HCT116 (cell line): ENCODE measurements at regions not wholly inside any gene's neighbourhood (a gene's known extent, or its start where the extent isn't known, plus 50 kb on each side); places are given as distances from the start of the nearest gene placed in this dataset.

ENCODE experiments used
- ATAC-seq: fragments of 200-7000 bp; cut with Tn5 transposase; 2 replicates; pipeline ENCODE4 v1.9.1; 2020; ENCODE audit warnings: mild to moderate bottlenecking, moderate library complexity
- BruUV-seq: library from RNA; stranded (reverse); fragments of 400-500 nt; replicated peaks from 2 replicates; lab custom pipeline; 2021; lab: Mats Ljungman, UMichigan
- CTCF ChIA-PET: fragments of 300-600 bp; sonication (Branson Sonifier 250); formaldehyde crosslinking; loops from one replicate; lab custom pipeline; 2021; ENCODE audit warnings: antibody characterized with exemption; lab: Charles Lee
- POLR2A ChIA-PET: fragments of 300-600, 350-600 bp; sonication (Branson Sonifier 250); formaldehyde crosslinking; loops from one replicate; lab custom pipeline; 2021; ENCODE audit warnings: antibody characterized with exemption; lab: Charles Lee
- RAD21 ChIA-PET, 2 experiments: fragments of 300-600 bp; sonication (Branson Sonifier 250); formaldehyde crosslinking; loops; one replicate each; lab custom pipeline; 2023; ENCODE audit warnings: low total read pairs in 2 of 2; ENCODE audit not compliant: uncharacterized antibody in 2 of 2, unreplicated experiment in 2 of 2, low non-redundant PET in 1 of 2; lab: Charles Lee
- DNase-seq: peaks from one replicate; pipeline ENCODE4 v3.0.0-alpha.2; 2010; ENCODE audit warnings: low read depth, low spot score
- H2AFZ ChIP-seq: fragments of 200-600 bp; shearing (Covaris generic), sonication (generic); 2 replicates; pipeline ENCODE4 v1.6.1; 2017; ENCODE audit warnings: low read depth, mixed run types, mixed read lengths, antibody characterized with exemption, low read length; ENCODE audit not compliant: poor library complexity, severe bottlenecking
- H3K27ac ChIP-seq: 2 replicates; pipeline ENCODE4 v1.5.1; 2012; ENCODE audit warnings: low read depth, low read length
- H3K27me3 ChIP-seq: fragments of 200-600 bp; sonication (generic); 2 replicates; pipeline ENCODE4 v1.6.1; 2016; ENCODE audit warnings: mixed run types, low read length, mixed read lengths; ENCODE audit not compliant: insufficient read depth
- H3K36me3 ChIP-seq, 2 experiments: fragments of 200-500 bp in 1 of 2; fragments of 200-600 bp in 1 of 2; sonication (Bioruptor generic) in 1 of 2; sonication (generic) in 1 of 2; 2 replicates each; pipeline versions ENCODE4 v1.5.1 to v1.6.1; 2014 to 2016; ENCODE audit warnings: low read length in 2 of 2, inconsistent platforms in 1 of 2, mixed read lengths in 1 of 2, mixed run types in 1 of 2; ENCODE audit not compliant: insufficient read depth in 2 of 2, control insufficient read depth in 1 of 2
- H3K4me1 ChIP-seq, 2 experiments: fragments of 200-600 bp in 1 of 2; sonication (generic) in 1 of 2; 2 replicates each; pipeline versions ENCODE4 v1.5.1 to v1.6.1; 2012 to 2017; ENCODE audit warnings: low read length in 2 of 2, inconsistent platforms in 1 of 2, mild to moderate bottlenecking in 1 of 2, mixed read lengths in 1 of 2, mixed run types in 1 of 2, moderate library complexity in 1 of 2; ENCODE audit not compliant: insufficient read depth in 2 of 2, control insufficient read depth in 1 of 2
- H3K4me2 ChIP-seq: fragments of 200-600 bp; sonication (generic); 2 replicates; pipeline ENCODE4 v1.6.1; 2017; ENCODE audit warnings: mixed run types, low read length, mixed read lengths
- H3K4me3 ChIP-seq, 2 experiments: fragments of 200-600 bp in 1 of 2; sonication (generic) in 1 of 2; replicated peaks in 1 of 2; 2 replicates each; pipeline ENCODE4 v1.5.1; 2011 to 2016; ENCODE audit warnings: low read length in 2 of 2, control low read depth in 1 of 2, low read depth in 1 of 2, mild to moderate bottlenecking in 1 of 2, mixed read lengths in 1 of 2, mixed run types in 1 of 2
- H3K79me2 ChIP-seq: fragments of 200-600 bp; sonication (generic); 2 replicates; pipeline ENCODE4 v1.6.1; 2017; ENCODE audit warnings: mild to moderate bottlenecking, mixed run types, low read length, moderate library complexity, mixed read lengths; ENCODE audit not compliant: insufficient read depth
- H3K9ac ChIP-seq: fragments of 200-600 bp; sonication (generic); 2 replicates; pipeline ENCODE4 v1.6.1; 2016; ENCODE audit warnings: low read length, mixed read lengths
- H3K9me2 ChIP-seq: fragments of 200-600 bp; sonication (generic), shearing (Covaris generic); 2 replicates; pipeline ENCODE4 v1.6.1; 2017; ENCODE audit warnings: mixed run types, mild to moderate bottlenecking, moderate library complexity; ENCODE audit not compliant: insufficient read depth
- H3K9me3 ChIP-seq, 2 experiments: fragments of 200-500 bp in 1 of 2; fragments of 200-600 bp in 1 of 2; sonication (Bioruptor generic) in 1 of 2; sonication (generic) in 1 of 2; 2 replicates each; pipeline ENCODE4 v1.6.1; 2014 to 2017; ENCODE audit warnings: low read length in 2 of 2, mixed read lengths in 2 of 2, inconsistent platforms in 1 of 2, low read depth in 1 of 2, mild to moderate bottlenecking in 1 of 2, mixed run types in 1 of 2, moderate library complexity in 1 of 2; ENCODE audit not compliant: control insufficient read depth in 1 of 2, insufficient read depth in 1 of 2
- H4K20me1 ChIP-seq: fragments of 200-600 bp; sonication (generic), shearing (Covaris generic); 2 replicates; pipeline ENCODE4 v1.6.1; 2017; ENCODE audit warnings: mixed run types, mild to moderate bottlenecking, moderate library complexity; ENCODE audit not compliant: insufficient read depth
- ATF3 ChIP-seq: IDR thresholded peaks from 2 replicates; pipeline ENCODE4 v1.6.1; 2012
- CBX3 ChIP-seq: IDR thresholded peaks from 2 replicates; pipeline ENCODE4 v1.6.1; 2012; ENCODE audit warnings: low read depth
- EZH2 ChIP-seq: fragments of 200-600 bp; sonication (generic); IDR thresholded peaks from 2 replicates; pipeline ENCODE4 v1.6.1; 2017; ENCODE audit warnings: antibody characterized with exemption, mixed run types
- FOSL1 ChIP-seq: IDR thresholded peaks from 2 replicates; pipeline ENCODE4 v1.6.1; 2012; ENCODE audit warnings: low read depth
- POLR2AphosphoS5 ChIP-seq: IDR thresholded peaks from 2 replicates; pipeline ENCODE4 v1.6.1; 2011; ENCODE audit warnings: mild to moderate bottlenecking, low read depth, low read length, moderate library complexity
- RAD21 ChIP-seq: IDR thresholded peaks from 2 replicates; pipeline ENCODE4 v1.6.1; 2012; ENCODE audit warnings: low read depth, mild to moderate bottlenecking
- SIN3A ChIP-seq: IDR thresholded peaks from 2 replicates; pipeline ENCODE4 v1.6.1; 2012; ENCODE audit warnings: low read depth
- TCF7L2 ChIP-seq: IDR thresholded peaks from 2 replicates; pipeline ENCODE4 v1.7.0; 2011; ENCODE audit warnings: borderline replicate concordance, inconsistent platforms; ENCODE audit not compliant: insufficient read depth, insufficient read length; ENCODE audit errors: extremely low read depth
- ZBTB33 ChIP-seq: IDR thresholded peaks from 2 replicates; pipeline ENCODE4 v1.6.1; 2011; ENCODE audit warnings: mild to moderate bottlenecking, low read length, moderate library complexity; ENCODE audit not compliant: insufficient replicate concordance; ENCODE audit errors: extremely low read depth
- ZFX ChIP-seq: fragments of 450-650 bp; IDR thresholded peaks from 2 replicates; pipeline ENCODE4 v1.6.1; 2017
- intact Hi-C: fragments of 100-400 bp; cut with micrococcal nuclease; formaldehyde crosslinking; loops from 2 replicates; pipeline ENCODE4 v1.10.0; 2022

- TF ChIP-seq ZBTB33 (no peak), RAD21 (no peak), POLR2AphosphoS5 (no peak), CBX3 (no peak), TCF7L2 (no peak), EZH2 (no peak)
These were observed 359.6 kb downstream of the DEPDC1B start (continued) for GRCh38 chr5:60340326-60340725.

GRCh38 chr5:60339691-60340201 lies 360.2 kb downstream of the DEPDC1B start:
- H3K4me1 ChIP-seq = no peaks in the 10 kb centered on the region
- H3K79me2 ChIP-seq = no peaks in the 10 kb centered on the region
- ChIA-PET RAD21 (no interaction called here), CTCF (no interaction called here)
- H2AFZ ChIP-seq = no peak overlapping the region
- no peaks in the 10 kb centered on the region for H4K20me1 ChIP-seq
- H3K9me3 ChIP-seq = no peaks in the 10 kb centered on the region
- H3K9me2 ChIP-seq = no peaks in the 10 kb centered on the region
- intact Hi-C loops = no loop called here
- TF ChIP-seq FOSL1 (no peak), RAD21 (no peak), ZFX (no peak), ATF3 (no peak), POLR2AphosphoS5 (no peak), SIN3A (no peak)
- TF ChIP-seq, all 23 proteins: peak for 0
- no peak overlapping the region for H3K9ac ChIP-seq
- DNase-seq = no peak
- H3K36me3 ChIP-seq = no peaks in the 10 kb centered on the region
- no peak for ATAC-seq
- H3K4me2 ChIP-seq = no peak overlapping the region
- BruUV-seq = no TSS peak
- H3K27me3 ChIP-seq = 0 out of 2 replicates have a peak, but pooled peaks cover 5% of the 10 kb centered on the region
- POLR2A ChIA-PET = no interaction called here
- no peak overlapping the region for H3K27ac ChIP-seq
- no peak overlapping the region for H3K4me3 ChIP-seq
